ENCODE measurements at regions not wholly inside any gene's neighbourhood (a gene's known extent, or its start where the extent isn't known, plus 50 kb on each side); places are given as distances from the start of the nearest gene placed in this dataset.
"Not testable (repeated sequence)": the region's sequence is repeated elsewhere in the genome, so short reads cannot be mapped to it uniquely, and the experiment has no call there.

DNA sequence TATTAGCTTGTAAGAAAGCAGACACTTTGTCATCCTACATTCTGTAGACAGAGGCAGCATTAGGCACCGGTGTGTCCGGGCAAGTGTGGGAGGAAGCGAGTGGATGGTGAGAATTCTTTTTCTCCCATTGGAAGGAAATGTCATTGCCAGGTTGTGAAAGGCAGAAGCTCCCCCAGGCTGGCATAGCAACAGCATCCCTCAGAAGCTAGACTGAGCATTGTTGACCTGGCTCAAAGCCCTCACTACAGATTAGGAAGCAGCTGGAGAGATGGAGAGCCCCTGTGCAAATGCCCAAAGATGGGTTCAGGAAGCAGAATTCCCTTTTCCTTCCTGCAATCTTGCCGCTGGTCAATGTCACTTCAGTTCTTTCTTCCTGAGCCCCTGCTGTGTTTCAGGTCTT, 1299.3 kb downstream of the TBC1D22A start:
- no peak for FAIRE-seq
- DNase-seq (ENCODE audit: insufficient read length, low spot score): no peak

DNA sequence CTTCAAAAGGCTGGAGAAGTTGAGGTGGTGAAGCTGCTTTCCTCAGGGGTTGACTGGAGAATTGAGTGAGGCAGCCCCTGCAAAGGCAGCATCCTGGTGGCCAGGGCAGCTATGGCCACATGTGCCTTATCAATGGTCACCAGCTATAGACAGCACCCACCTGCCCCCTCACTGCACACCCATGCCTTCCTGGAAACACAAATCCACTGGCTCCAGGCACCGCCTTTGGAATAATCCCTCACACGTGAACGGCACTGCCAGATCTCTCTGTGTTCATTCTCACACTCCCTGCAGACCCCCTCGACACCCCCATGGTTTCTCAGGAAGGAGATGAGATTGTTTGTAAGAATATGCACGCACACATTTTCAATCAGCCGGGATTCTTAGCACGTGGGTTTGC, 1297.8 kb downstream of the TBC1D22A start:
- FAIRE-seq (no peak), DNase-seq (ENCODE audit: insufficient read length, low spot score) (no peak)
- TF ChIP-seq POU2F2 (IDR thresholded peaks at IDR 0.05; ENCODE audit: low read depth, low read length) (no peak), POLR2A (IDR thresholded peaks at IDR 0.05; ENCODE audit: low read depth, low read length) (no peak), TAF1 (IDR thresholded peaks at IDR 0.05; ENCODE audit: low read depth, low read length) (no peak)

More for the DNA sequence above, 1299.3 kb downstream of the TBC1D22A start:
- TF ChIP-seq POU2F2 (IDR thresholded peaks at IDR 0.05; ENCODE audit: low read depth, low read length) (no peak), PAX5 (IDR thresholded peaks at IDR 0.05; ENCODE audit: insufficient read depth, low read length, severe bottlenecking) (no peak), POLR2AphosphoS5 (IDR thresholded peaks at IDR 0.05; ENCODE audit: low read depth, low read length) (no peak), TAF1 (IDR thresholded peaks at IDR 0.05; ENCODE audit: low read depth, low read length) (no peak), POLR2A (IDR thresholded peaks at IDR 0.05; ENCODE audit: low read depth, low read length) (no peak), SPI1 (IDR thresholded peaks at IDR 0.05; ENCODE audit: low read depth, low read length) (no peak)

DNA sequence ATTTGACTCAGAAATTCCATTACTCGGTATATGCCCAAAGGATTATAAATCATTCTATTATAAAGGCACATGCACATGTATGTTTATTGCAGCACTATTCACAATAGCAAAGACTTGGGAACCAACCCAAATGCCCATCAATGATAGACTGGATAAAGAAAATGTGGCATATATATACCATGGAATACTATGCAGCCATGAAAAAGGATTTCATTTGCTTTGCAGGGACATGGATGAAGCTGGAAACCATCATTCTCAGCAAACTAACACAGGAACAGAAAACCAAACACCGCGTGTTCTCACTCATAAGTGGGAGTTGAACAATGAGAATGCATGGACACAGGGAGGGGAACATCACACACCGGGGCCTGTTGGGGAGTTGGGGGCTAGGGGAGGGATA, 1297.1 kb downstream of the TBC1D22A start:
- not testable (repeated sequence) for DNase-seq (ENCODE audit: insufficient read length, low spot score)

DNA sequence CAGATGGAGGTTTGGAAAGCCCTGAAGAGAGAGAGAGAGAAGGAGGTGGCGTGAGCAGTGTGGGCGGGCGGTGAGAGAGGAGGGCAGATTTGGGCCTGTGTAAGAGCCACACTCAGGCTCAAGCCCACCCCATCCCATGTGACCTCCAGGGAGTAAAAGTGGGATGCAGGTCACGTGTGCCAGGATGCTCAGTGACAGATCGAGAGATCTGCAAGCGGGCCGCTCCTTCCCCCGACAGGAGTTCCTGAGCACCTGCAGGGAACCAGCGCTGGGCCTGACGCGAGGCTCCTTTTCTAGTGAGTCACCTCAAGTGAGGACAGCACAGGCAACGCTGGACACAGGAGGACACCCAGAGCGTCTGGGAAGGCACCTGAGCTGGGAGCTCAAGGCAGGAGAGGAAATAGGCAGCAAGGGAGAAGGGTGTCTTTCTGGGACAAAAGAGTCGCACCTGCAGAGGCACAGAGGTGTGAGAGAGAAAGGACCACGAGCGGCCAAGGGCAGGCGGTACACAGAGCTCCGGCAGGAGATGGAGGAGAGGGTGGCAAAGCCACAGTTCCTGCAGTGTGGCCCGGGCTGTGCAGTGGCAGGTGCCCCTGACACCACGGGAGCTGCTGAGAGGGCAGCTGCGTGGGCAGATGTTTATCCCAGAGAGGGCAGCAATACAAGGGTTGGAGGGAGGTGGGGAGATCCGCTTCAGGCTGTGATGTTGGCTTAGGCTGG, 1294.8 kb downstream of the TBC1D22A start:
- no peak for FAIRE-seq
- TF ChIP-seq TAF1 (IDR thresholded peaks at IDR 0.05; ENCODE audit: low read depth, low read length) (no peak), SPI1 (IDR thresholded peaks at IDR 0.05; ENCODE audit: low read depth, low read length) (no peak), POLR2AphosphoS5 (IDR thresholded peaks at IDR 0.05; ENCODE audit: low read depth, low read length) (no peak)

More for the DNA sequence above, 1297.1 kb downstream of the TBC1D22A start:
- FAIRE-seq: not testable (repeated sequence)

DNA sequence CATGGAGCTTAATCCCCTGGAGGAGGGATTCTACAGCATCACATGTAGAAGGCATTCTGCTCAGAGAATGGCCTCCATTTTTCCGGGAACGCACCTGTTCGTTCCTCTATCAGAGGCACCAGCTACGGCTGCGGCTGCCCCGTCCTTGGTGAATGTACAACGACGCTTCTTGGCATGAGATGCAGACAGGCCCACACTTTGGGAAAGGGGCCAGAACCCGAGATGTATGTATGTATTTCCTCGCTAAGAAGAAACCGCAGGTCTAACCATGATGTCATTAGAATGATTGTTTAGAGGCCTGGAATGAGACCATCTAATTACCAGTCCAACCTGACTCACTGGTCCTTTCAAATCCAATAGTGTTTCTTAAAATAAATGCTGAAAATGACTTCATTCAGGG, 1293.4 kb downstream of the TBC1D22A start:
- TF ChIP-seq POLR2A (IDR thresholded peaks at IDR 0.05; ENCODE audit: low read depth, low read length) (no peak), PAX5 (IDR thresholded peaks at IDR 0.05; ENCODE audit: insufficient read depth, low read length, severe bottlenecking) (no peak), SPI1 (IDR thresholded peaks at IDR 0.05; ENCODE audit: low read depth, low read length) (no peak), POU2F2 (IDR thresholded peaks at IDR 0.05; ENCODE audit: low read depth, low read length) (no peak), POLR2AphosphoS5 (IDR thresholded peaks at IDR 0.05; ENCODE audit: low read depth, low read length) (no peak), TAF1 (IDR thresholded peaks at IDR 0.05; ENCODE audit: low read depth, low read length) (no peak)
- FAIRE-seq: no peak
- no peak for DNase-seq (ENCODE audit: insufficient read length, low spot score)

More for the DNA sequence above, 1294.8 kb downstream of the TBC1D22A start:
- DNase-seq (ENCODE audit: insufficient read length, low spot score): no peak

DNA sequence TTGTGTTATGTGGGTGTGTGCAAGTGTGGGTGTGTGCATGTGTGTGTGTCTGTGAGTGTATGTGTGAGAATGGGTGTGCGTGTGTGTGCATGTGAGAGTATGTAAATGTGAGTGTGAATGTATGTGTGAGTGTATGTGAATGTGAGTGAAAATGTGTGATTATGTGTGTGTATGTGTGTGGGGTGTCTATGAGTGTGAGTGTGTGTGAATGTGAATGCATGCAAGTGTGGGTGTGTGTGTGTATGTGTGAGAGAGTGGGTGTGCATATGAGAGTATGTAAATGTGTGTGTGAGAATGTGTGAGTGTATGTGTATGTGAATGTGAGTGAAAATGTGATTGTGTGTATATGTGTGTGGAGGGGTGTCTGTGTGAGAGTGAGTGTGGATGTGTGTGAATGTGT, 1292.7 kb downstream of the TBC1D22A start:
- no peak for TF ChIP-seq POU2F2 (IDR thresholded peaks at IDR 0.05; ENCODE audit: low read depth, low read length)
- no peak for TF ChIP-seq TAF1 (IDR thresholded peaks at IDR 0.05; ENCODE audit: low read depth, low read length)
- TF ChIP-seq POLR2AphosphoS5 (IDR thresholded peaks at IDR 0.05; ENCODE audit: low read depth, low read length): no peak
- TF ChIP-seq PAX5 (IDR thresholded peaks at IDR 0.05; ENCODE audit: insufficient read depth, low read length, severe bottlenecking): no peak
- TF ChIP-seq POLR2A (IDR thresholded peaks at IDR 0.05; ENCODE audit: low read depth, low read length): no peak
- no peak for TF ChIP-seq SPI1 (IDR thresholded peaks at IDR 0.05; ENCODE audit: low read depth, low read length)
- DNase-seq (ENCODE audit: insufficient read length, low spot score): no peak
- FAIRE-seq: peak; percentile 66

DNA sequence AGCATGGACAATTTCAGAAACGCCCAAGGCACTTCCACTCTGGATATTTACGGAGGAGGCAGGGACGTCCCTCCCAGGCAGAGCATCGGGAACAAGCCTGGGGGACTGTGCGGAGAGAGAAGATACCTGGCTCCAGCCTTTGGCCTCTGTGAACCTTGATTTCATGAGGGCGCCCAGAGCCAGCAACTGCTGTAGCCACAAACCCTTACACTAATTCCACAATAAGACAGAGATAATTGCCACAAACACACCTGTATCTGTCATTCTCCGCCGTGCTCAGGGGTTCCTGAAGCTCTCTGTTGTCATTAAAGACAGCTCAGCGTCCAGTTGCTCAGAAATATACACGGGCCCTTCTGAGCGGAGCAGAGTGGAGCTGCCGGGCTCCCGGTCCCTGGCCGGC, 1292.1 kb downstream of the TBC1D22A start:
- TF ChIP-seq POLR2A (IDR thresholded peaks at IDR 0.05; ENCODE audit: low read depth, low read length) (no peak), SPI1 (IDR thresholded peaks at IDR 0.05; ENCODE audit: low read depth, low read length) (no peak), PAX5 (IDR thresholded peaks at IDR 0.05; ENCODE audit: insufficient read depth, low read length, severe bottlenecking) (no peak), POLR2AphosphoS5 (IDR thresholded peaks at IDR 0.05; ENCODE audit: low read depth, low read length) (no peak), TAF1 (IDR thresholded peaks at IDR 0.05; ENCODE audit: low read depth, low read length) (no peak), POU2F2 (IDR thresholded peaks at IDR 0.05; ENCODE audit: low read depth, low read length) (no peak)
- DNase-seq (ENCODE audit: insufficient read length, low spot score) (no peak), FAIRE-seq (no peak)

DNA sequence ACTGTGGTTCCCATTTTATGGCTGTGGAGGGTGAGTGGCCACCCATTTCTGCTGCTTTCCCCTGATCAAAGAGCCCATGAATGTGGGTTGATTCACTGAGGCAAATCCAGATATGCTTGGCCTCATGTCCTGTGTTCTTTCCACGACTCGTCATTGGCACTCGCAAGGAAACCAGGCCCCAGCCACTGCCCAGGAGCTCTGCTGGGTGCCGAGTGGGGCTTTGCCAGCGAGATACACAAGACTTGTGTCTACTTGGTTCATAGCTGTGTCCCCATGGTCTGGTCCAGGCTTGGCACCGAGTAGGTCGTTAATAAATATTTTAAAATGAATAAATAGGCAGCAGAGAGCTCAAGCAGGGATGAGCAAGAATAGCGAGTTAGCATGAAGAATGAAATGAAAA, 1291.5 kb downstream of the TBC1D22A start:
- DNase-seq (ENCODE audit: insufficient read length, low spot score): no peak
- no peak for FAIRE-seq
- TF ChIP-seq TAF1 (IDR thresholded peaks at IDR 0.05; ENCODE audit: low read depth, low read length) (no peak), PAX5 (IDR thresholded peaks at IDR 0.05; ENCODE audit: insufficient read depth, low read length, severe bottlenecking) (no peak), POU2F2 (IDR thresholded peaks at IDR 0.05; ENCODE audit: low read depth, low read length) (no peak), POLR2A (IDR thresholded peaks at IDR 0.05; ENCODE audit: low read depth, low read length) (no peak), SPI1 (IDR thresholded peaks at IDR 0.05; ENCODE audit: low read depth, low read length) (no peak), POLR2AphosphoS5 (IDR thresholded peaks at IDR 0.05; ENCODE audit: low read depth, low read length) (no peak)

DNA sequence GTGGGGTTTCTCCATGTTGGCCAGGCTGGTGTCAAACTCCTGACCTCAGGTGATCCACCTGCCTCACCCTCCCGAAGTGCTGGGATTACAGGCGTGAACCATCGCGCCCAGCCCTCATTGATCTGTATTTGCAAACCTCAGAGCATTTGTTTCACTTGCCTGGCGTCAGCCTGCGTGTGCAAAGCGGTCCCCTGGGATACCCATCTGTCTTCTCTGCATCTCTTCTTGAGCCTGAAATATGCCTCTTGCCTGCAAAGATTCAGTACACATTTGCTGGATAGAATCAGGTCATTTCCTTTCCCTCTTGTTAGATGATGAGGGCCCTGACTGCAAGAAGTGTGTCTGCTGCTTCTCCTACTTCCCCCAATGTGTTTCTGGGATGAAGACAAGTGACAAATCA, 1291.0 kb downstream of the TBC1D22A start:
- no peak for FAIRE-seq
- DNase-seq (ENCODE audit: insufficient read length, low spot score): no peak
- no peak for TF ChIP-seq PAX5 (IDR thresholded peaks at IDR 0.05; ENCODE audit: insufficient read depth, low read length, severe bottlenecking)
- no peak for TF ChIP-seq SPI1 (IDR thresholded peaks at IDR 0.05; ENCODE audit: low read depth, low read length)
- TF ChIP-seq POU2F2 (IDR thresholded peaks at IDR 0.05; ENCODE audit: low read depth, low read length): no peak
- TF ChIP-seq POLR2AphosphoS5 (IDR thresholded peaks at IDR 0.05; ENCODE audit: low read depth, low read length): no peak
- TF ChIP-seq POLR2A (IDR thresholded peaks at IDR 0.05; ENCODE audit: low read depth, low read length): no peak
- TF ChIP-seq TAF1 (IDR thresholded peaks at IDR 0.05; ENCODE audit: low read depth, low read length): no peak

DNA sequence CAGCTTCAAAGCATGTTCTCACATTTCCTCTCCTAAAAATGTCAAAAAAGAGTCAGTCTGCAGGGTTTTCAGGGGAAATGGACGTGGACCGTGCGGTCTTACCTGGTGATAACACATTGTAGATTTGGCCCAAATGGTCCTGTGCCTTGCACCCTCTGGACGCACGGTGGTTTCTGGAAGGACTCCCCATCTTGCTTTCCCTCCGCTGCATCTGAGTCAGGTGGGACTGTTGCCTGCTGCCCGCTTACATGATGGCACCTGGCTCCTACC, 1290.1 kb downstream of the TBC1D22A start:
- FAIRE-seq: no peak
- no peak for TF ChIP-seq TAF1 (IDR thresholded peaks at IDR 0.05; ENCODE audit: low read depth, low read length)
- no peak for TF ChIP-seq POLR2AphosphoS5 (IDR thresholded peaks at IDR 0.05; ENCODE audit: low read depth, low read length)
- TF ChIP-seq POU2F2 (IDR thresholded peaks at IDR 0.05; ENCODE audit: low read depth, low read length): no peak
- no peak for TF ChIP-seq SPI1 (IDR thresholded peaks at IDR 0.05; ENCODE audit: low read depth, low read length)
- TF ChIP-seq POLR2A (IDR thresholded peaks at IDR 0.05; ENCODE audit: low read depth, low read length): no peak
- TF ChIP-seq PAX5 (IDR thresholded peaks at IDR 0.05; ENCODE audit: insufficient read depth, low read length, severe bottlenecking): no peak
- DNase-seq (ENCODE audit: insufficient read length, low spot score): no peak

Measured in GM12891 (cell line).